ENCODE measurements at regions not wholly inside any gene's neighbourhood (a gene's known extent, or its start where the extent isn't known, plus 50 kb on each side); places are given as distances from the start of the nearest gene placed in this dataset.

- no peak for ATAC-seq
- TF ChIP-seq ESRRG (CRISPR knock-in tag; IDR thresholded peaks at IDR 0.05) (no peak), GLIS3 (CRISPR knock-in tag; IDR thresholded peaks at IDR 0.05) (no peak), RARB (CRISPR knock-in tag; IDR thresholded peaks at IDR 0.05) (no peak), ISL1 (CRISPR knock-in tag; IDR thresholded peaks at IDR 0.05) (no peak), TOX (CRISPR knock-in tag; IDR thresholded peaks at IDR 0.05; ENCODE audit: borderline replicate concordance) (no peak), TSHZ2 (CRISPR knock-in tag; IDR thresholded peaks at IDR 0.05) (no peak), PPARA (CRISPR knock-in tag; IDR thresholded peaks at IDR 0.05; ENCODE audit: borderline replicate concordance) (no peak), ZNF70 (CRISPR knock-in tag; IDR thresholded peaks at IDR 0.05) (no peak), TCF4 (CRISPR knock-in tag; IDR thresholded peaks at IDR 0.05; ENCODE audit: borderline replicate concordance) (no peak), OSR1 (CRISPR knock-in tag; IDR thresholded peaks at IDR 0.05) (no peak), CSDC2 (CRISPR knock-in tag; IDR thresholded peaks at IDR 0.05) (no peak)
- TF ChIP-seq, protein P1, sequence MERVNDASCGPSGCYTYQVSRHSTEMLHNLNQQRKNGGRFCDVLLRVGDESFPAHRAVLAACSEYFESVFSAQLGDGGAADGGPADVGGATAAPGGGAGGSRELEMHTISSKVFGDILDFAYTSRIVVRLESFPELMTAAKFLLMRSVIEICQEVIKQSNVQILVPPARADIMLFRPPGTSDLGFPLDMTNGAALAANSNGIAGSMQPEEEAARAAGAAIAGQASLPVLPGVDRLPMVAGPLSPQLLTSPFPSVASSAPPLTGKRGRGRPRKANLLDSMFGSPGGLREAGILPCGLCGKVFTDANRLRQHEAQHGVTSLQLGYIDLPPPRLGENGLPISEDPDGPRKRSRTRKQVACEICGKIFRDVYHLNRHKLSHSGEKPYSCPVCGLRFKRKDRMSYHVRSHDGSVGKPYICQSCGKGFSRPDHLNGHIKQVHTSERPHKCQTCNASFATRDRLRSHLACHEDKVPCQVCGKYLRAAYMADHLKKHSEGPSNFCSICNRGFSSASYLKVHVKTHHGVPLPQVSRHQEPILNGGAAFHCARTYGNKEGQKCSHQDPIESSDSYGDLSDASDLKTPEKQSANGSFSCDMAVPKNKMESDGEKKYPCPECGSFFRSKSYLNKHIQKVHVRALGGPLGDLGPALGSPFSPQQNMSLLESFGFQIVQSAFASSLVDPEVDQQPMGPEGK (CRISPR knock-in tag; IDR thresholded peaks at IDR 0.05; ENCODE audit: borderline replicate concordance), result no peak
- TF ChIP-seq, protein P2, sequence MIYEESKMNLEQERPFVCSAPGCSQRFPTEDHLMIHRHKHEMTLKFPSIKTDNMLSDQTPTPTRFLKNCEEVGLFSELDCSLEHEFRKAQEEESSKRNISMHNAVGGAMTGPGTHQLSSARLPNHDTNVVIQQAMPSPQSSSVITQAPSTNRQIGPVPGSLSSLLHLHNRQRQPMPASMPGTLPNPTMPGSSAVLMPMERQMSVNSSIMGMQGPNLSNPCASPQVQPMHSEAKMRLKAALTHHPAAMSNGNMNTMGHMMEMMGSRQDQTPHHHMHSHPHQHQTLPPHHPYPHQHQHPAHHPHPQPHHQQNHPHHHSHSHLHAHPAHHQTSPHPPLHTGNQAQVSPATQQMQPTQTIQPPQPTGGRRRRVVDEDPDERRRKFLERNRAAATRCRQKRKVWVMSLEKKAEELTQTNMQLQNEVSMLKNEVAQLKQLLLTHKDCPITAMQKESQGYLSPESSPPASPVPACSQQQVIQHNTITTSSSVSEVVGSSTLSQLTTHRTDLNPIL (CRISPR knock-in tag; IDR thresholded peaks at IDR 0.05; ENCODE audit: low read depth), result no peak
Measured at GRCh38 chr9:106600955-106601560, 261.9 kb upstream of the ZNF462 start.

- TF ChIP-seq ZFP3 (CRISPR knock-in tag; IDR thresholded peaks at IDR 0.05) (no peak), TCF4 (CRISPR knock-in tag; IDR thresholded peaks at IDR 0.05; ENCODE audit: borderline replicate concordance) (no peak), PPARA (CRISPR knock-in tag; IDR thresholded peaks at IDR 0.05; ENCODE audit: borderline replicate concordance) (no peak), GLIS3 (CRISPR knock-in tag; IDR thresholded peaks at IDR 0.05) (no peak), ARNTL (CRISPR knock-in tag; IDR thresholded peaks at IDR 0.05; ENCODE audit: borderline replicate concordance, low read depth) (no peak), TSHZ2 (CRISPR knock-in tag; IDR thresholded peaks at IDR 0.05) (no peak), TOX (CRISPR knock-in tag; IDR thresholded peaks at IDR 0.05; ENCODE audit: borderline replicate concordance) (no peak), RARB (CRISPR knock-in tag; IDR thresholded peaks at IDR 0.05) (no peak), ESRRG (CRISPR knock-in tag; IDR thresholded peaks at IDR 0.05) (no peak)
- TF ChIP-seq, protein P2 (CRISPR knock-in tag; IDR thresholded peaks at IDR 0.05; ENCODE audit: low read depth), result no peak
- ATAC-seq, result no peak
Measured at GRCh38 chr9:106602344-106602743, 260.6 kb upstream of the ZNF462 start.

GRCh38 chr9:106613250-106613737, 249.7 kb upstream of the ZNF462 start:
- peak; percentile 56; the same call in 2 of the 3 replicates for ATAC-seq
- TF ChIP-seq, protein P2 (CRISPR knock-in tag; IDR thresholded peaks at IDR 0.05; ENCODE audit: low read depth), result no peak
- TF ChIP-seq OSR1 (CRISPR knock-in tag; IDR thresholded peaks at IDR 0.05) (no peak), GLIS3 (CRISPR knock-in tag; IDR thresholded peaks at IDR 0.05) (no peak), ARNTL (CRISPR knock-in tag; IDR thresholded peaks at IDR 0.05; ENCODE audit: borderline replicate concordance, low read depth) (no peak), ZFP30 (CRISPR knock-in tag; IDR thresholded peaks at IDR 0.05) (no peak), ZC3H10 (CRISPR knock-in tag; IDR thresholded peaks at IDR 0.05) (no peak), PPARA (CRISPR knock-in tag; IDR thresholded peaks at IDR 0.05; ENCODE audit: borderline replicate concordance) (no peak), SNAI2 (CRISPR knock-in tag; IDR thresholded peaks at IDR 0.05) (no peak)
- TF ChIP-seq, protein P3, sequence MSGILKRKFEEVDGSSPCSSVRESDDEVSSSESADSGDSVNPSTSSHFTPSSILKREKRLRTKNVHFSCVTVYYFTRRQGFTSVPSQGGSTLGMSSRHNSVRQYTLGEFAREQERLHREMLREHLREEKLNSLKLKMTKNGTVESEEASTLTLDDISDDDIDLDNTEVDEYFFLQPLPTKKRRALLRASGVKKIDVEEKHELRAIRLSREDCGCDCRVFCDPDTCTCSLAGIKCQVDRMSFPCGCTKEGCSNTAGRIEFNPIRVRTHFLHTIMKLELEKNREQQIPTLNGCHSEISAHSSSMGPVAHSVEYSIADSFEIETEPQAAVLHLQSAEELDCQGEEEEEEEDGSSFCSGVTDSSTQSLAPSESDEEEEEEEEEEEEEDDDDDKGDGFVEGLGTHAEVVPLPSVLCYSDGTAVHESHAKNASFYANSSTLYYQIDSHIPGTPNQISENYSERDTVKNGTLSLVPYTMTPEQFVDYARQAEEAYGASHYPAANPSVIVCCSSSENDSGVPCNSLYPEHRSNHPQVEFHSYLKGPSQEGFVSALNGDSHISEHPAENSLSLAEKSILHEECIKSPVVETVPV (CRISPR knock-in tag; IDR thresholded peaks at IDR 0.05), result no peak
- TF ChIP-seq, protein P1 (CRISPR knock-in tag; IDR thresholded peaks at IDR 0.05; ENCODE audit: borderline replicate concordance), result no peak
